ENCODE measurements at regions not wholly inside any gene's neighbourhood (a gene's known extent, or its start where the extent isn't known, plus 50 kb on each side); places are given as distances from the start of the nearest gene placed in this dataset.
A peak's percentile ranks its signal among the peaks of the same experiment; 100 is the strongest.

DNA sequence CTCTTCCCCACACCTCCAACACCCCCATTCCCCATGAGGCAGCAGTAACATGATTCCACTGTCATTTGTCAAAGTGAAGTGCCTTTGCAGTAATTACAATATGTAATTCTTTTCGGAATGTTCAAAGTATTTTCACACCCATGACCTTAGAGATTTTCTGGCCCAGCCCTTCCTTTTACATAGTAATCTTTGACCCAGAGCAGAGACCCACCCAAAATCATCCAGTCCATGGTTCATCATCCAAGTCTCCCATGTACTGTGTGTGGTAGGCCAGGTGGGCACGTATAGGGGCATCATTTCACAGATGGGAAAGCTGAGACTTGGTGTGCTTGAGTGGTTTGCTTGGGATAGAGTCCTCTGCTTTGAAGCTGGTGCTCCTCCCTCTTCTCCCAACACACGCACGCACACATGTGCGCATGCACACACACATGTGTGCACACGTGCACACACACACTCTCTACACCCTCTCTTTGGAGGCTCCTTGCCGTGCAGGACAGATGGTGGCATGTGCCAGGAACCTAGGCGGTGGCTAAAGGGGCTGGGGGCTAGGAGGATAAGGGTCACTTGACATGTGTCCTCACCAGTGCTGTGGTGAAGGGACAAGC, 284.7 kb upstream of the ROPN1 start:
- Histone ChIP-seq H3K27me3 (ENCODE audit: control insufficient read depth, insufficient read depth, low read length) (no peaks in the 10 kb centered on the region), H3K36me3 (ENCODE audit: control insufficient read depth, insufficient read depth, low read length) (no peaks in the 10 kb centered on the region), H3K4me3 (ENCODE audit: low read depth, low read length) (no peak overlapping the region)
- TF ChIP-seq CTCF (IDR thresholded peaks at IDR 0.05; ENCODE audit: insufficient read depth, low read length, poor library complexity, severe bottlenecking), result no peak
- DNase-seq (ENCODE audit: low read depth), result no peak

GRCh38 chr3:124277144-124277890, 285.4 kb upstream of the ROPN1 start:
- Histone ChIP-seq H3K36me3 (ENCODE audit: control insufficient read depth, insufficient read depth, low read length) (no peaks in the 10 kb centered on the region), H3K4me3 (ENCODE audit: low read depth, low read length) (no peak overlapping the region), H3K27me3 (ENCODE audit: control insufficient read depth, insufficient read depth, low read length) (no peaks in the 10 kb centered on the region)
- no peak for TF ChIP-seq CTCF (IDR thresholded peaks at IDR 0.05; ENCODE audit: insufficient read depth, low read length, poor library complexity, severe bottlenecking)
- DNase-seq (ENCODE audit: low read depth), result no peak

DNA sequence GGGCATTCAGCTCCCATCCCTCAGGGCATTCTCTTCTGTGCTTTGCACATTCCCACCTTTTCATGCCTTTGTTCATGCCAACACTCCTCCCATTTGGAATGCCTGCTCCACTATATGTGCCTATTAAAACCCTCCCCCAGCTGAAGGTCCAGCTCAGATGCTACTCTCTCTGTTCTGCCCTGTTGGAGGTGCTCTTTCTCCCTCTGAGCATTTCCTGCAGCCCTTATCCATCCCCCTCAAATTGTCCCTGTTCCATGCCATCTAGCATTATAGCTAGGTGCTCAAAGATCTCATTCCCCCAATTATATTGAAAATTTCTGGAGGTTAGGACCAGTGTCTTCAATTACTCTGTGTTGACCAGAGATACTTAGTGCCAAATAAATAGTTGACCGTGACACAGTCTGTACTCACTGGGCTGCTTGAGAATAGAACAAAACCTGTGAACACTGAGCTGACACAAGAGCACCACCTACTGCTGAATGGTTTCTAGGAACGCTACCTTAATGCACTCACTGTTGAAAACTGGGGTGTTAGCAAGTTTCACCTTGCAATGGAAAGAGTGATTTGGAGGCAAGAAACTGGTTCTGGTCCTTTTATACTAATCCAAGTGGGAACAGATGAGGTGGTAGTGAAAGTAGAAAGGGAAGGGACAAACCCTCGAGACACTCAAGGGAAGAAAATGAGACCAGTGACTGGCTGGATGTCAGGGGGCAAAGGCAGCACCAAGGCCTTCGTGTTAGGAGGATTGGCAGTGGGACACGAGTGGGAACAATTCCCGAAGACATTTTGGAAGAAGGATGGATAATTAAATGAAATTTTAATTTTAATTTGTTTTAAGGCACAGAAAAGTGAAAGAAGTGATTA, 289.8 kb upstream of the ROPN1 start:
- no peak overlapping the region for H3K4me3 ChIP-seq (ENCODE audit: low read depth, low read length)
- no peak for DNase-seq (ENCODE audit: low read depth)
- no peaks in the 10 kb centered on the region for H3K27me3 ChIP-seq (ENCODE audit: control insufficient read depth, insufficient read depth, low read length)
- TF ChIP-seq CTCF (IDR thresholded peaks at IDR 0.05; ENCODE audit: insufficient read depth, low read length, poor library complexity, severe bottlenecking), result peak; percentile 66
- no peaks in the 10 kb centered on the region for H3K36me3 ChIP-seq (ENCODE audit: control insufficient read depth, insufficient read depth, low read length)

- no peak for TF ChIP-seq CTCF (IDR thresholded peaks at IDR 0.05; ENCODE audit: insufficient read depth, low read length, poor library complexity, severe bottlenecking)
- Histone ChIP-seq H3K36me3 (ENCODE audit: control insufficient read depth, insufficient read depth, low read length) (no peaks in the 10 kb centered on the region), H3K27me3 (ENCODE audit: control insufficient read depth, insufficient read depth, low read length) (no peaks in the 10 kb centered on the region), H3K4me3 (ENCODE audit: low read depth, low read length) (no peak overlapping the region)
- DNase-seq (ENCODE audit: low read depth), result no peak
Observed at GRCh38 chr3:124282751-124283651, 291.1 kb upstream of the ROPN1 start.

GRCh38 chr3:124283652-124284023, 291.7 kb upstream of the ROPN1 start:
- Histone ChIP-seq H3K36me3 (ENCODE audit: control insufficient read depth, insufficient read depth, low read length) (no peaks in the 10 kb centered on the region), H3K27me3 (ENCODE audit: control insufficient read depth, insufficient read depth, low read length) (no peaks in the 10 kb centered on the region), H3K4me3 (ENCODE audit: low read depth, low read length) (no peak overlapping the region)
- DNase-seq (ENCODE audit: low read depth), result no peak
- TF ChIP-seq CTCF (IDR thresholded peaks at IDR 0.05; ENCODE audit: insufficient read depth, low read length, poor library complexity, severe bottlenecking), result no peak
